NCI-H345 treated with DMSO at 0.1 percent for 48 hours (cell line): ENCODE measurements at regions not wholly inside any gene's neighbourhood (a gene's known extent, or its start where the extent isn't known, plus 50 kb on each side); places are given as distances from the start of the nearest gene placed in this dataset.
A peak's percentile ranks its signal among the peaks of the same experiment; 100 is the strongest.

ENCODE experiments used
- DNase-seq: peaks from one replicate; lab custom pipeline; 2025; ENCODE audit not compliant: unreplicated experiment; lab: John Stamatoyannopoulos, UW

GRCh38 chr22:49081926-49082325, 745.7 kb downstream of the BRD1 start:
- DNase-seq = no peak

- no peak for DNase-seq
Measured at GRCh38 chr22:49081261-49081666, 746.4 kb downstream of the BRD1 start.

GRCh38 chr22:49080631-49081030, 747.0 kb downstream of the BRD1 start:
- DNase-seq = no peak

GRCh38 chr22:49079743-49080500, 747.8 kb downstream of the BRD1 start:
- no peak for DNase-seq

GRCh38 chr22:49079027-49079725, 748.5 kb downstream of the BRD1 start:
- DNase-seq = no peak

- DNase-seq = no peak
Measured at GRCh38 chr22:49078076-49078710, 749.5 kb downstream of the BRD1 start.

GRCh38 chr22:49077586-49077985, 750.1 kb downstream of the BRD1 start:
- DNase-seq = no peak

- no peak for DNase-seq
Measured at GRCh38 chr22:49077036-49077393, 750.7 kb downstream of the BRD1 start.

- DNase-seq = no peak
Measured at GRCh38 chr22:49076300-49077035, 751.2 kb downstream of the BRD1 start.

GRCh38 chr22:49075150-49075549, 752.5 kb downstream of the BRD1 start:
- no peak for DNase-seq

- no peak for DNase-seq
Measured at GRCh38 chr22:49073873-49074417, 753.7 kb downstream of the BRD1 start.

- no peak for DNase-seq
Measured at GRCh38 chr22:49072996-49073645, 754.6 kb downstream of the BRD1 start.

GRCh38 chr22:49070501-49070900, 757.2 kb downstream of the BRD1 start:
- no peak for DNase-seq

- DNase-seq = peak; percentile 33
Measured at GRCh38 chr22:49068861-49069500, 758.7 kb downstream of the BRD1 start.

- no peak for DNase-seq
Measured at GRCh38 chr22:49067504-49067903, 760.2 kb downstream of the BRD1 start.

- no peak for DNase-seq
Measured at GRCh38 chr22:49066619-49067018, 761.1 kb downstream of the BRD1 start.

GRCh38 chr22:49064836-49065235, 762.8 kb downstream of the BRD1 start:
- no peak for DNase-seq

- peak; percentile 47 for DNase-seq
Measured at GRCh38 chr22:49063545-49063890, 764.2 kb downstream of the BRD1 start.

- peak; percentile 26 for DNase-seq
Measured at GRCh38 chr22:49062802-49063544, 764.7 kb downstream of the BRD1 start.
